GM19468 (cell line): ENCODE measurements at regions not wholly inside any gene's neighbourhood (a gene's known extent, or its start where the extent isn't known, plus 50 kb on each side); places are given as distances from the start of the nearest gene placed in this dataset.

Experiments
- ATAC-seq: cut with Tn5 transposase; IDR thresholded peaks from one replicate; pipeline ENCODE4 v1.9.1; 2021; ENCODE audit warnings: mild to moderate bottlenecking, moderate library complexity, moderate number of reproducible peaks; ENCODE audit not compliant: unreplicated experiment; ENCODE audit errors: extremely low read depth

- no peak for ATAC-seq
Measured at GRCh38 chr11:97943493-97943892, 1077.3 kb upstream of the CNTN5 start.

GRCh38 chr11:97948793-97949192, 1072.0 kb upstream of the CNTN5 start:
- ATAC-seq = no peak

- ATAC-seq = no peak
Measured at GRCh38 chr11:97955595-97955994, 1065.2 kb upstream of the CNTN5 start.

- no peak for ATAC-seq
Measured at GRCh38 chr11:97956904-97957303, 1063.8 kb upstream of the CNTN5 start.

- no peak for ATAC-seq
Measured at GRCh38 chr11:97961431-97961830, 1059.3 kb upstream of the CNTN5 start.

- ATAC-seq = no peak
Measured at GRCh38 chr11:97962758-97963157, 1058.0 kb upstream of the CNTN5 start.

GRCh38 chr11:97963528-97964331, 1057.0 kb upstream of the CNTN5 start:
- ATAC-seq = no peak

- ATAC-seq = no peak
Measured at GRCh38 chr11:97964332-97965004, 1056.3 kb upstream of the CNTN5 start.

GRCh38 chr11:97965849-97966646, 1054.7 kb upstream of the CNTN5 start:
- ATAC-seq = no peak

- no peak for ATAC-seq
Measured at GRCh38 chr11:97966901-97967300, 1053.8 kb upstream of the CNTN5 start.

- ATAC-seq = no peak
Measured at GRCh38 chr11:97968071-97968470, 1052.7 kb upstream of the CNTN5 start.

GRCh38 chr11:97972731-97973130, 1048.0 kb upstream of the CNTN5 start:
- ATAC-seq = no peak

GRCh38 chr11:97973352-97973857, 1047.3 kb upstream of the CNTN5 start:
- ATAC-seq = no peak

- ATAC-seq = no peak
Measured at GRCh38 chr11:97974798-97975498, 1045.8 kb upstream of the CNTN5 start.

GRCh38 chr11:97977726-97978125, 1043.0 kb upstream of the CNTN5 start:
- ATAC-seq = no peak

- no peak for ATAC-seq
Measured at GRCh38 chr11:97979741-97980140, 1041.0 kb upstream of the CNTN5 start.

GRCh38 chr11:97982512-97982911, 1038.2 kb upstream of the CNTN5 start:
- no peak for ATAC-seq

- no peak for ATAC-seq
Measured at GRCh38 chr11:97989121-97989520, 1031.6 kb upstream of the CNTN5 start.

GRCh38 chr11:97990162-97990920, 1030.4 kb upstream of the CNTN5 start:
- ATAC-seq = no peak
